SK-N-SH (cell line): ENCODE measurements at regions not wholly inside any gene's neighbourhood (a gene's known extent, or its start where the extent isn't known, plus 50 kb on each side); places are given as distances from the start of the nearest gene placed in this dataset.
A peak's percentile ranks its signal among the peaks of the same experiment; 100 is the strongest.

Source experiments
- CTCF ChIA-PET: fragments of 300-600, 350-600 bp; formaldehyde crosslinking; extraction: SDS; loops from one replicate; lab custom pipeline; 2021; lab: Yijun Ruan, JAX
- POLR2A ChIA-PET: fragments of 350-600 bp; sonication (Branson Sonifier 250); formaldehyde crosslinking; extraction: SDS; loops from one replicate; lab custom pipeline; 2020; ENCODE audit warnings: antibody characterized with exemption, inconsistent platforms; lab: Yijun Ruan, JAX
- DNase-seq: peaks from one replicate; pipeline ENCODE4 v3.0.0; 2012
- H2AFZ ChIP-seq: fragments of 200-600 bp; sonication (generic); 2 replicates; pipeline ENCODE4 v1.8.1; 2016; ENCODE audit warnings: antibody characterized with exemption, mild to moderate bottlenecking, low read depth
- H3F3A ChIP-seq: fragments of 200-600 bp; sonication (generic); replicated peaks from 2 replicates; pipeline ENCODE3; 2016; ENCODE audit warnings: antibody characterized with exemption, mild to moderate bottlenecking; ENCODE audit not compliant: insufficient read depth
- H3K27ac ChIP-seq, 2 experiments: fragments of 200-500 bp in 1 of 2; fragments of 200-600 bp in 1 of 2; sonication (Bioruptor generic) in 1 of 2; sonication (generic), shearing (Covaris generic) in 1 of 2; 2 replicates each; pipeline versions ENCODE4 v1.5.1 to v1.6.1; 2014 to 2016; ENCODE audit warnings: low read depth in 2 of 2, inconsistent platforms in 1 of 2, low read length in 1 of 2, mild to moderate bottlenecking in 1 of 2, mixed read lengths in 1 of 2
- H3K27me3 ChIP-seq: fragments of 200-600 bp; sonication (generic), shearing (Covaris generic); 2 replicates; pipeline ENCODE4 v1.6.1; 2016; ENCODE audit warnings: mixed run types; ENCODE audit not compliant: insufficient read depth
- H3K36me3 ChIP-seq, 2 experiments: fragments of 200-500 bp in 1 of 2; fragments of 200-600 bp in 1 of 2; sonication (Bioruptor generic) in 1 of 2; sonication (generic) in 1 of 2; replicated peaks in 1 of 2; 2 replicates each; pipeline versions ENCODE3 to v1.5.1; 2014 to 2016; ENCODE audit warnings: low read length in 1 of 2, mild to moderate bottlenecking in 1 of 2; ENCODE audit not compliant: insufficient read depth in 2 of 2, control insufficient read depth in 1 of 2
- H3K4me1 ChIP-seq, 2 experiments: fragments of 200-500 bp in 1 of 2; fragments of 200-600 bp in 1 of 2; sonication (Bioruptor generic) in 1 of 2; sonication (generic), shearing (Covaris generic) in 1 of 2; 2 replicates each; pipeline versions ENCODE4 v1.5.1 to v1.6.1; 2014 to 2016; ENCODE audit warnings: low read depth in 1 of 2, low read length in 1 of 2, mixed run types in 1 of 2; ENCODE audit not compliant: insufficient read depth in 2 of 2, control insufficient read depth in 1 of 2
- H3K4me2 ChIP-seq: fragments of 200-600 bp; sonication (generic), shearing (Covaris generic); 2 replicates; pipeline ENCODE4 v1.6.1; 2017; ENCODE audit warnings: mixed run types
- H3K4me3 ChIP-seq, 2 experiments: fragments of 200-500 bp in 1 of 2; fragments of 200-600 bp in 1 of 2; sonication (Bioruptor generic) in 1 of 2; sonication (generic), shearing (Covaris generic) in 1 of 2; 2 replicates each; pipeline versions ENCODE4 v1.5.1 to v1.8.1; 2014 to 2016; ENCODE audit warnings: low read depth in 2 of 2, inconsistent platforms in 1 of 2, low read length in 1 of 2, mild to moderate bottlenecking in 1 of 2, mixed read lengths in 1 of 2, moderate library complexity in 1 of 2
- H3K79me2 ChIP-seq: fragments of 200-600 bp; sonication (generic); 2 replicates; pipeline ENCODE4 v1.8.1; 2017; ENCODE audit warnings: mild to moderate bottlenecking; ENCODE audit not compliant: insufficient read depth
- H3K9ac ChIP-seq: fragments of 200-600 bp; sonication (generic); 2 replicates; pipeline ENCODE4 v1.6.1; 2017; ENCODE audit warnings: mixed run types
- H3K9me2 ChIP-seq: fragments of 200-600 bp; sonication (generic); 2 replicates; pipeline ENCODE4 v1.6.1; 2017; ENCODE audit warnings: mixed run types
- H3K9me3 ChIP-seq: fragments of 200-600 bp; sonication (generic); 2 replicates; pipeline ENCODE4 v1.6.1; 2017; ENCODE audit warnings: mixed run types, mild to moderate bottlenecking, moderate library complexity
- H4K20me1 ChIP-seq: fragments of 200-600 bp; sonication (generic); 2 replicates; pipeline ENCODE4 v1.6.1; 2017; ENCODE audit warnings: mild to moderate bottlenecking, mixed run types; ENCODE audit not compliant: insufficient read depth
- CTCF ChIP-seq: fragments of 200-600 bp; sonication (generic); IDR thresholded peaks from 2 replicates; pipeline ENCODE4 v1.6.1; 2017; ENCODE audit warnings: antibody characterized with exemption, mild to moderate bottlenecking, moderate library complexity
- ELF1 ChIP-seq: IDR thresholded peaks from 2 replicates; pipeline ENCODE4 v1.4.0; 2012
- GATA2 ChIP-seq: sonication (generic); formaldehyde crosslinking; IDR thresholded peaks from 2 replicates; pipeline ENCODE4 v1.5.0; 2020; ENCODE audit warnings: mild to moderate bottlenecking, missing genetic modification reagents
- JUND ChIP-seq: IDR thresholded peaks from 2 replicates; pipeline ENCODE4 v1.4.0; 2012
- MAX ChIP-seq: IDR thresholded peaks from 2 replicates; pipeline ENCODE4 v1.4.0; 2012; ENCODE audit warnings: low read depth
- NRF1 ChIP-seq: IDR thresholded peaks from 2 replicates; pipeline ENCODE4 v1.6.1; 2012; ENCODE audit warnings: low read depth, mild to moderate bottlenecking, low read length
- PBX3 ChIP-seq: IDR thresholded peaks from 2 replicates; pipeline ENCODE4; 2012
- RCOR1 ChIP-seq: fragments of 150-350 bp; IDR thresholded peaks from 2 replicates; pipeline ENCODE4 v1.6.1; 2017; ENCODE audit warnings: antibody characterized with exemption, low read length
- SMC3 ChIP-seq: IDR thresholded peaks from 2 replicates; pipeline ENCODE4 v1.6.1; 2012; ENCODE audit warnings: low read depth, low read length, improper control_type of control experiment
- TAF1 ChIP-seq: IDR thresholded peaks from 2 replicates; pipeline ENCODE4 v1.6.1; 2012; ENCODE audit warnings: low read depth, mild to moderate bottlenecking, low read length, moderate library complexity, borderline replicate concordance
- USF2 ChIP-seq: fragments of 150-350 bp; IDR thresholded peaks from 2 replicates; pipeline ENCODE4 v1.6.1; 2017; ENCODE audit warnings: antibody characterized with exemption, low read length, low read depth, borderline replicate concordance
- YY1 ChIP-seq: IDR thresholded peaks from 2 replicates; pipeline ENCODE4 v1.4.0; 2012; ENCODE audit warnings: low read depth, mild to moderate bottlenecking
- ZBTB33 ChIP-seq: IDR thresholded peaks from 2 replicates; pipeline ENCODE4 v1.4.0; 2012; ENCODE audit warnings: low read depth, borderline replicate concordance
- WGBS: methylation state at CpG from one replicate; pipeline ENCODE4 v1.1.6; 2017; ENCODE audit warnings: low lambda C conversion rate; 5-methylcytosine and 5-hydroxymethylcytosine counted together

GRCh38 chr13:64591971-64592370 lies 2638.2 kb downstream of the PCDH9 start:
- H4K20me1 ChIP-seq = no peaks in the 10 kb centered on the region
- H3K4me1 ChIP-seq = no peaks in the 10 kb centered on the region
- no peak overlapping the region for H3K4me2 ChIP-seq
- peak overlapping the region; percentile 22; the same call in 1 of the 2 replicates for H2AFZ ChIP-seq
- no peaks in the 10 kb centered on the region for H3K36me3 ChIP-seq
- no peaks in the 10 kb centered on the region for H3K9me2 ChIP-seq
- no peaks in the 10 kb centered on the region for H3K27me3 ChIP-seq
- no peaks in the 10 kb centered on the region for H3K9me3 ChIP-seq
- no peak for TF ChIP-seq TAF1
- TF ChIP-seq GATA2 (CRISPR knock-in tag) = no peak
- no peak for TF ChIP-seq MAX
- TF ChIP-seq, all 33 proteins: peak for 0
- POLR2A ChIA-PET = no interaction called here
- no peaks in the 10 kb centered on the region for H3K79me2 ChIP-seq
- CTCF ChIA-PET = no interaction called here
- no peak overlapping the region for H3K9ac ChIP-seq
- H3F3A ChIP-seq = no peaks in the 10 kb centered on the region
- no peak overlapping the region for H3K27ac ChIP-seq
- no peak for DNase-seq
- no peak overlapping the region for H3K4me3 ChIP-seq

GRCh38 chr13:64579331-64579730 lies 2650.8 kb downstream of the PCDH9 start:
- no peak for TF ChIP-seq PBX3
- no peak for TF ChIP-seq CTCF
- no peak for TF ChIP-seq YY1
- no peak for TF ChIP-seq SMC3
- TF ChIP-seq JUND = no peak
- TF ChIP-seq ZBTB33 = no peak
- no peak for TF ChIP-seq TAF1
- TF ChIP-seq USF2 = no peak
- TF ChIP-seq NRF1 = no peak
- TF ChIP-seq RCOR1 = no peak
- TF ChIP-seq MAX = no peak
- no peak for TF ChIP-seq ELF1
- Histone ChIP-seq H3K4me1 (no peaks in the 10 kb centered on the region), H3K27ac (no peak overlapping the region), H3F3A (no peaks in the 10 kb centered on the region), H3K9ac (no peak overlapping the region), H3K9me2 (no peaks in the 10 kb centered on the region), H3K27me3 (no peaks in the 10 kb centered on the region), H2AFZ (no peak overlapping the region), H3K36me3 (no peaks in the 10 kb centered on the region), H3K4me2 (no peak overlapping the region), H3K4me3 (no peak overlapping the region), H3K9me3 (no peaks in the 10 kb centered on the region), H4K20me1 (no peaks in the 10 kb centered on the region), H3K79me2 (no peaks in the 10 kb centered on the region)
- POLR2A ChIA-PET = no interaction called here
- no peak for DNase-seq
- WGBS = 86% methylated on average over 3 of the region's 3 CpGs
- CTCF ChIA-PET = interaction anchor here (0.6 kb wide), 1 partner anchor 916 kb away, joined by 3 read pairs; no protein-coding TSS in a partner anchor
